ENCODE measurements at regions not wholly inside any gene's neighbourhood (a gene's known extent, or its start where the extent isn't known, plus 50 kb on each side); places are given as distances from the start of the nearest gene placed in this dataset.

- no peak for TF ChIP-seq CTCF (IDR thresholded peaks at IDR 0.05)
- TF ChIP-seq POLR2A (IDR thresholded peaks at IDR 0.05) = no peak
- TF ChIP-seq EP300 (IDR thresholded peaks at IDR 0.05; ENCODE audit: low read depth) = no peak
- no peak for TF ChIP-seq POLR2AphosphoS5 (IDR thresholded peaks at IDR 0.05)
Observed at GRCh38 chr10:84685047-84685660, 356.8 kb downstream of the CCSER2 start.

Data from transverse colon (tissue), 4 donors.